Skin epidermis (tissue), 12 donors: ENCODE measurements at regions not wholly inside any gene's neighbourhood (a gene's known extent, or its start where the extent isn't known, plus 50 kb on each side); places are given as distances from the start of the nearest gene placed in this dataset.

Experiments used
- H3K27ac ChIP-seq, 21 experiments: fragments of 200-600 bp; sonication (generic) in 11 of 21; one replicate each; pipeline ENCODE4 v1.5.0; 2020; ENCODE audit warnings: mild to moderate bottlenecking in 3 of 21, inconsistent platforms in 2 of 21, moderate library complexity in 2 of 21
- H3K4me3 ChIP-seq, 7 experiments: fragments of 200-600 bp; sonication (generic) in 2 of 7; one replicate each; pipeline ENCODE4 v1.5.0; 2020; ENCODE audit warnings: inconsistent platforms in 2 of 7, mild to moderate bottlenecking in 2 of 7, moderate library complexity in 1 of 7

DNA sequence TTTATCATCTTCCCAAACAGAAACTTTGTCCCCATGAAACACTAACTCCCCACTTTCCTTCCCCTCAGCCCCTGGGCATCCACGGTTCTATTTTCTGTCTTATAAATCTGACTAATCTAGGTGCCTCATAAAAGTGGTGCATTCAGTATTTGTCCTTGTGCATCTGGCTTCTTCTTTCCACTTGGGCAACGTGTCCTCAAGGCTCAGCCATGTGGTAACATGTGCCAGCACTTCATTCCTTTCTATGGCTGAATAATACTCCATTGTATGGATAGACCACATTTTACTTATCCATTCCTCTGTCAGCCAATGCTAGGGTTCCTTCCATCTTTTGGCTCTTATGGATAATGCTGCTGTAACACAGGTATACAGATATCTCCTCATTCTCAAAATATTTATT lies 305.0 kb upstream of the RUNX1 start:
- Histone ChIP-seq H3K4me3 (no peak overlapping the region), H3K27ac (peak overlapping the region in 3 of 21 experiments; percentile 2 to 81 (median 76))

DNA sequence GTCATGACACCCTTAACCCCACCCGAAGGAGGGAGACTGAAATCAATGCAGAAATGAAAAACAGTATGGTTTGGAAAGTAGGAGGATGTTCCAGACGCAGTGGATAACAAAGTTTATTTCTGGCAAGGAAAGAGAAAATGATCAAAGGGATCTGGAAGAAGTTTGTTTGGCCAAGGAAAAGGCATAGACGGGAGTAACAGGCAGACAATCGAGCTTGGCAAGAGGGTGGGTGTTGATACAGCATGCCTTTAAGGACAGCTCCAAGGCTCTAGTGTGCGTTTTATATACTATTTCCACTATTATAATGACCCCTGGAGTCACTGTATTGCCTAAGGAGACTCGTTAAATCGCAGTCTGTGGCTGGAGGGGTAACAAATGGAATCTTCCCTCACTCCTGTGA lies 303.7 kb upstream of the RUNX1 start:
- H3K4me3 ChIP-seq, result no peak overlapping the region
- peak overlapping the region in 9 of 21 experiments; percentile 24 to 81 (median 50) for H3K27ac ChIP-seq

DNA sequence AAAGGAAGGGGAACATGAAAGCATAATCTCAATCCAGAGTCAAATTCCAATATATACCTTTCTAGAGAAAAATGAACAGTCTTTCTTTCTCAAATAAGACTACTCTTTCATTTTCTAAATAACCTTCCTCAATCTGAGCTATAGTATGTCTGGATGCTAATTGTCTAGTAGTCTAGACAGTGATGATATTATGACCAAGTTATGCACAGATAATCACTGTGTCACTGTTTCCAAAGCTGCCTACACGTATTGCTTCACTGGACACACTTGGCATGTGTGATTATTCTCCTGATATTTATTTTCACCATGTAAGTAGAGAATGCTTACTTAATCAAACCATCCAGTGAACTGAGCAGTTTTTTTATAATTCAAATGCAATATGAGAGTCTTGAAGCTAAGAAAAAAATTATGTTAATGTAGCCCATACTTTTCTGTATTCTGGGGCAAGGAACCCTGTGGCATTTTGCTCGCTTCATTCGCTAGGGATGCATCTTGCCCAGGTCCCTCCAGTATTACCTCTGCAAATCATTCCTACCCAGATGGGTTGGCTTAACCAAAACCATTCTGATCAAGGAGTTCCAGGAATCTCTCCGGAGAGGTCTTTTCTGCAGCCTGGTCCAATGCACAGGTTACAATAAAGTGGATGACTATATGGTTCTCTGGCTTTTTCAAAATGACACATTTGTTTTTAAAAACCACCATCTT lies 303.1 kb upstream of the RUNX1 start:
- Histone ChIP-seq H3K27ac (peak overlapping the region in 11 of 21 experiments; percentile 1 to 81 (median 49)), H3K4me3 (no peak overlapping the region)

DNA sequence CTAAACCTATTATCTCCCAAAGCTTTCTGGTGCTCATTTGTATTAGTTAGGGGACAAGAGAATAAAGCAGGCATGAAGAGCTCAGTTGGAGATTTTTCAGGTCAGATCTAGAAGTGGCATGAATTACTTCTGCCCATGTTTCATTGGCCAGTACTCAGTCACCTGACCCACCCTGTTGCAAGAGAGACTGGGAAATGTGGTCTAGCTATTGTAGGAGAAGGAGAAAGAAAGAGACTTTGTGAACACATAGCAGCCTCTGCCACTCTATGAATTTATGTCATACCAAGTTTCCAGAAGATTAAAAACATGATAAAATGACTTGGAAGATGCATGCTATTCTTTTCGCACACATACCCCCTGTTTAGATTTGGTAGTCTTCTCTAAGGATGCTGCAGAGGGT lies 302.3 kb upstream of the RUNX1 start:
- no peak overlapping the region for H3K4me3 ChIP-seq
- H3K27ac ChIP-seq, result peak overlapping the region in 11 of 21 experiments; percentile 1 to 79 (median 49)

DNA sequence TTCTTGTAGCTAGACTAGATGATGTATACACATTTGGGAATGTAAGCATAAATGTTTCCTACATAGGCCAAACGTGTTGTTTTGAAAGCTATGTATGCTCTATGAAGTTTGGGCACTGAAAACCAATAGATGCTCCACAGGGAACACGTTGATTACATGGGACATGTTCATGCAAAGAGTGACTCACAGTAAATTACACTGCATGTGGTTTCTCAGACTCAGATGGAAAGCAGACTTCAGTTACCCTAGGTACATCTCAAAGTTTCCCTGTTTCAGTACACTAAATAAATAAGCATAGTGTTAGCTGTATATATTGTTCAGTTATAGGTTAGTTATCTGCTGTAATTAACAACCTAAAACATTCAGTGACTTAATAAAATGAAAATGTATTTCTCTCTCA lies 301.9 kb upstream of the RUNX1 start:
- H3K4me3 ChIP-seq, result no peak overlapping the region

DNA sequence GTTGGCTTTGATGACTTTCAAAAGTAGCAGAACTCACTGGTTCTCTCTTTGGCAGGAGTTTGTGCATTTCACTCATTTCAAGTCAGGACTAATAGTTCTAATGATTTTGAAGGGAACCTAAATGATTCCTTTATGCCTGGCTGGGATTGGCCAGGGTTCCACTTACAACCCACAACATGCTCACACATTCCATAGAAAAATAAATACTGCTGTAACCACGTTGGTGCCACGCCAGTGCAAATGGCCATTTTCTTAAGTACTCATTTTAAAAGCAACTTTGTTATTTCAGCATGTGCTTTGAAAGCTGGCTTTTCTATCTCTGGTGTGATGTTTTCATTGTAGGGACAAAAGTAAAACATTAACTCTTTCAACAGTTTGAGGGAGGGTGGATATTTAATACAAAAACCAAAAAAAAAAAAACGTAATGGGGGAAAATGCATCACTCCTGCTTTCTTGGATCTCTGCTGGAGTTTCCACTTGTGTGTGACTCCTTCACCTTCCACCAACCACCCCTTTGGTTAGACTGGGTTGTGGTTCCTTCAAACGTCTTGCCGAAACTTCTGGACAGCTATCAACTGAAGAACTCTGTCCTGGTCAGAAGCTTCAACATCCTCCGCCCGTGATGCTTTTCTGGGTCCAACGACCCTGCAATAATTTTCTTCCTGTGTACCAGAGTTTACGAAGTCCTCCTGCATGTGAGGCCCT lies 300.4 kb upstream of the RUNX1 start:
- Histone ChIP-seq H3K27ac (peak overlapping the region in 5 of 21 experiments; percentile 25 to 79 (median 39)), H3K4me3 (no peak overlapping the region)

More for the DNA sequence above, 301.9 kb upstream of the RUNX1 start:
- peak overlapping the region in 8 of 21 experiments; percentile 1 to 79 (median 52) for H3K27ac ChIP-seq

DNA sequence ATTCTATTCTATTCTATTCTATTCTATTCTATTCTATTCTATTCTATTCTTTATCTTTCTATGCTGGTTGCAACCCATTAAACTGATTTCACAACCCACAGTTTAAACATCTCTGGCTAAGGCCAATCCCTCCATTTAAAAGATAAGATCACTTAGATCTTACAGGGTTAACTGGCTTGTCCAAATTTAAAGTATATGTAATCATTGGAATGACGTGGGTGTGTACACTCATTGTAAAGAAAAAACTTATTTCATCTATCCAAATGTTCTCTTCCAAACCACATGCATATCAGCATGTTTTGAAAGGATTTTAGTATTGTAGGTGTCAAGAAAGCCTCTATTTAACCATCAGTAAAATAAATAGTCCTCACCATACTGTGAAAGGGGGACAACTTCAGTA lies 299.6 kb upstream of the RUNX1 start:
- Histone ChIP-seq H3K4me3 (no peak overlapping the region), H3K27ac (peak overlapping the region in 3 of 21 experiments; percentile 39 to 79 (median 52))

DNA sequence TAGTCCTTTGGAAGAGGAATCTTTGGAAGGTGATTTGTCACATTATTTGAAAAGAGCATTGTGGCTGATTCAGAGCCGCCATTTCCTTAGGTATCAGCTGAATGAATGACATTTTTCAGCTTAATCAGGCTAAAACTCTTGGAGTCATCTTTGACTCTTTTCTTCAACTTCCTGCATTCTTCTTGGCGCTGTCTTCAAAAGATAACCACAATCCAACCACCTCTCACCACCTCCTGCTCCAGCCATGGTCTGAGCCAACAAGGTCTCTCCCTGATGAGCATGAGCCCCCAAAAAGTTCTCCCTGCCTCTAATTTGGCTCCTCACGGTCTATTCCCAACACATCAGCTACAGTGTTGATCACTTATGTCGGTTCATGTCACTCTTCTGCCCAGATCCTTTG lies 297.6 kb upstream of the RUNX1 start:
- H3K4me3 ChIP-seq, result no peak overlapping the region
- H3K27ac ChIP-seq, result no peak overlapping the region

DNA sequence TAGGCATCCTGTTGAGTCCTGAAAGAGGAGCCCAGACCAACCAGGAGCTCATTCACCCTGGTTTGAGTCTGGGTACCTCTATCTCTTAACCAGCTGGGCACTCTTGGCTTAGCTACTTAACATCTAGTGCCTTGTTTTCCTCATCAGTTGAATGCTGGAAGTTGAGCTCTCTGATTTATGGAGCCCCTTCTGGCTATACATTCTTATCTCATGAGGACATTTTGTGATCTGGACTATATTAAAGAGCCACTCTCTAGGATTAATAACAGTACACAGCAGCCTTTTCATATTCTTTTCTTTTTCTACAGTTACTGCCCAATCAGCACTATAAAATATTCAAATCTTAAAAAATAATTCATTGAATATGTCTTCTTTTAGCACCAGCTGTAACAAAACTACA lies 296.9 kb upstream of the RUNX1 start:
- peak overlapping the region in 2 of 21 experiments; percentile 18 to 44 for H3K27ac ChIP-seq
- no peak overlapping the region for H3K4me3 ChIP-seq

DNA sequence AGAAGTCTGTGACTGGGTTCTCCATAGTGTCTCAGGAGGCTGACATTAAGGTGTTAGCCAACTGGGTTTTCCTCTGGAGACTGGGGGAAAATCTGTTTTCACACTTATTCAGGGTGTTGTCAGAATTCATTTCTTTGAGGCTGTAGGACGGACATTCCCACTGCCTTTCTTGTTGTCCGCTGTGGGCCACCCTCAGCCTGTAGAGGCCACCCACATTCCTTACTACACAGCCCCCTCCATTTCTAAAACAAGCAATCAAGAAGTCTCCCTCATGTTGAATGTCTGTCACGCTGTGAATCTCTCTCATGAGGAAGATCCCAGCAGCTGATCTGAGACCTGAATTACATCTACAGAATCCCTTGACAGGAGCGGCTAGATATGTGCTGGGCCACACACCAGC lies 295.5 kb upstream of the RUNX1 start:
- Histone ChIP-seq H3K4me3 (no peak overlapping the region), H3K27ac (no peak overlapping the region)

DNA sequence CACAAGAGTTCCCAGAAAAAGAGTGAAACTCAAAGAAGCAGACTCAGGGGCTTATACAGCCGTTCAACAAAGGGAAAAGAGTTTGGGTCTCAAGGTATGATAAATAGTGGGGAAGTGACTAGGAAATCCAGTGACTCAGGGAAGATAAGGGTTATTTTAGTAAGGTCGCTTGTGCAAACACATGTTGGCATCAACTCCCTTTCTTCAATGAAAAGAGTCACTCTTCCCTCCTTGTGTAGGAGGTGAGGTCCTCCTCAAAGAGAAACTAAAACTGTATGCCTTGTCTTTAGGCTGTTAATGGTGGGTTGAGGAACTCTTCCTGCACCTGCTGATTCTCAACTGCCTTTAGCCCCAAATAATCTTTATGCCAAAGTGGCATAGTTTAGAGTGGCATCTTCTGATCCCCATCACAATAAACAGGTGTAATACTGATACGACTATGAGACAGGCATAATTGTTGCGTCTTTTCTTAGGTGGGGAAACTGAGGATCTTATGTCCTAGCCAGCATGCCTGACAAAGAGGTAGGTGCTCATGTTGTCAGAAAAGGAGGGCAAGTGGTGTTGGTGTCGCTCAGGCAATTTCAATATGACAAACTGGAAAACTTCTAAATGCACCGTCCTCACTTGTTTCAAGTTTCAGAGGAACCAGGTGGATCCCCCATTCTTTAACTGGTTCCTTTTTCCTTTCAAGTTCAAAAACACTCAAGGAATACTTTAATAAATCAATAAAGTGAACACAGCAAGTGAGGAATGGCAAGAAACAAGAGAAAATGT lies 294.1 kb upstream of the RUNX1 start:
- Histone ChIP-seq H3K4me3 (no peak overlapping the region), H3K27ac (peak overlapping the region in 1 of 21 experiments; percentile 38)

DNA sequence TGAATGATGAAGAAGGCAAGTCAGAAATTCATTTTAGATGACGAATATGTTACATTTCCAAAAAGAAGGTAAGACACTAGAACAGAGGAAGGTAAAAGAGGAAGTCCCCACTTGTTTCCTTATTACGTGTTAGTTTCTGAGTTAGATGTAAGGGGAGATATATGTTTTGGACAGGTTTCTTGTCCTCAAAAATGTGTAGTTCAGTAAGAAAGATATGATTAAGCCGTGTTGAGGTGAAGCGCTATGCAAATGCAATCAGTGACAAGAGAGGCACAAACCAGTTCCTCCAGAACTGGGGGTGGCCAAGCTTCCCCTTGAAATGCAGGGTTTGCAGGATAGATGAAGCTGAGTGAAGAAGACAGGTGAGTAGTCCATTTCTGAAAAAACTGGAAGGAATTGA lies 293.3 kb upstream of the RUNX1 start:
- H3K27ac ChIP-seq, result peak overlapping the region in 1 of 21 experiments; percentile 38
- H3K4me3 ChIP-seq, result no peak overlapping the region

DNA sequence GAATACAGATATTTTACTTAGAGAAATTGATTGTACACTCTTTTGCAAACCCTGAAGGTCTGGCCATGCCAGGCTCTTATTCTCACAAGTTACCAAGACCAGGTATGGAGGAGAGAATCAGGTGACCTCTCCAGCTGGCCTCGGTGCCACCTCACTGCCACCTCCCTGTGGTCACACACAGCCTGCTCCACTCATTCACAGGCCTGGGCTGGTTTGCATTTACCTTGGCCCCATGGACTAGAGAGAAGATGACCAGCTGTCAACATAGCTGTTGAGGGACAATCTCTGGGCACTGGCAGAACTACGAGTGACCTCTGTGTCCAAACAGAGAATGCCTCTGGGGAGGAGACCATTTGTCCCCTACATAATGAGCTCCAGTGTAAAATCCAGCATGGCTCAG lies 291.2 kb upstream of the RUNX1 start:
- Histone ChIP-seq H3K27ac (no peak overlapping the region), H3K4me3 (no peak overlapping the region)

DNA sequence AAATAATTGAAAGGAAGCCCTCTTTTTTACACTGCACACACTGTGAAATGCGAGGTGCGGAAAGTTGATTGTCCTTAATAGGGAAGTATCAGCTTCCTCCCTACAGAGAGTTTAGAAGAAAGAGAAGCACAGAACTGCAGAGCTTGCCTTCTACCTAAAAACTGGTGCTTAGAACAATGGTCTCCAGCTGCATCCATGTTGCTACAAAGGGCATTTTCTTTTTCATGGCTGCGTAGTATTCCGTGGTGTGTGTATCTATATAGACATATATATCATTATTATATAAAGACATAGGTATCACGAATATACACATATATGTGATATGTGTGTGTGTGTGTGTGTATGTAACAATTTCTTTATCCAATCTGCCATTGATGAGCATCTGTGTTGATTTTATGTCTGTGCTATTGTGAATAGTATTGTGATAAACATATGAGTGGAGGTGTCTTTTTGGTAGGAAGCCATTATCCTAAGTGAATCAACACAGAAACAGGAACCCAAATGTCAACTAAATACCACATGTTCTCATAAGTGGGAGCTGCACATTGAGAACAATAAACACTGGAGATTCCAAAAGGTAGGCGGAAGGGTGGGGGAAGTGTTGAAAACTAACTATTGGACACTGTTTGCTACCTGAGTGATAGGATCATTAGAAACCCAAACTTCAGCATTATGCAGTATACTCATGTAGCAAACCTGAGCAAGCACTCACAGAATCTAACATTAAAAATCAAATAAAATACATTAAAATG lies 290.0 kb upstream of the RUNX1 start:
- no peak overlapping the region for H3K4me3 ChIP-seq

DNA sequence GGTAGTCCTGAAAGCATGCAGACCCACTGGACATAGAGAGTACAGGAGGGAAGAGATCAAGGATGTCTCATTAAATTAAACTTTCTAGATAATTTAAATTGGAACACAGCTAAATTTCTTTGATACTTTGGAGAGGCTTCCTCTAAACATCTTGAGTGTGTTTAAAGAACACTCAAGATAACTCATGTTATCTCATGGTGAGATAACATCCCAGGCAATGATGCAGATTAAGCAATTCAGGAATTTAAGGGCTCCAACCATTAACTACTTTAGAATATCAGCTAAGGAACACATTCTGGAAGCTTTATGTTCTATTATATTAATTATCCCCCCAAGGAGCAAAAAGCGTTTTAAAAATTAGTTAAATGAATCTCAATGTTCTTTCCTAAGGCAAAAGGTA lies 289.2 kb upstream of the RUNX1 start:
- H3K4me3 ChIP-seq, result no peak overlapping the region
- no peak overlapping the region for H3K27ac ChIP-seq

More for the DNA sequence above, 290.0 kb upstream of the RUNX1 start:
- no peak overlapping the region for H3K27ac ChIP-seq

DNA sequence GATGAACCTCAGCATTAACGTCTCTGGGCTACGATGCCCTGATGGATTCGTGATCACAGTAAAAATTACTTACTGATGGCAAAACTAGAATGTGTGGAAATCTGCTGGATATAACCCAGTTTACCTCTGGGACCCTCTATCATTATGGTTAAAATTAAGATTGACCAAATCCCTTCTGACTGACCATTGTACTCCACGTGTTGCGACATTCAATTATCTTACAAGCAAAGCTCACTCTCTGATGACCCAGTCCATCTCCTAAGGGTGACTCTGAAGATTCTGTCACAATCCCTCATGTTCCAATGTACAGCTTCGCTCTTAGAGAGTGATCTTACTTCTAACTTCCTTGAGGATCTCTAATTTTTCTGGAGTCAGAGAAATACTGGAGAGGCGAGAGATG lies 288.5 kb upstream of the RUNX1 start:
- Histone ChIP-seq H3K4me3 (no peak overlapping the region), H3K27ac (no peak overlapping the region)

DNA sequence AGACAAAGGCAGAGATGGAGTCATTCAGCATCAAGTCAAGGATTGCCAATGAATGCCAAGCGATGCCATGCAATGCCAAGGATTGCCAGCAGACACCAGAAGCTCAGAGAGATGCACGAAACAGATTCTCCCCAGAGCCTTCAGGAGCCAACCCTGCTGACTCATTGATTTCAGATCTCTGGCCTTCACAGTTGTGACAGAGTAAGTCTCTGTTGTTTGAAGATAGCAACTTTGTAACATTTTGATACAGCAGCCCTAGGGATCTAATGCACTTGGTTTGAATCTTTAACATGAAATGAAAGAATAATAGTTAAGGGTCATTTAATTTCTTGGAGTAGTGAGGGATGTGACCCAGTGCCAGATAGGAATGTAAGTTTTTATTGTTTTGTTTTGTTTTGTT lies 287.4 kb upstream of the RUNX1 start:
- Histone ChIP-seq H3K4me3 (no peak overlapping the region), H3K27ac (no peak overlapping the region)

DNA sequence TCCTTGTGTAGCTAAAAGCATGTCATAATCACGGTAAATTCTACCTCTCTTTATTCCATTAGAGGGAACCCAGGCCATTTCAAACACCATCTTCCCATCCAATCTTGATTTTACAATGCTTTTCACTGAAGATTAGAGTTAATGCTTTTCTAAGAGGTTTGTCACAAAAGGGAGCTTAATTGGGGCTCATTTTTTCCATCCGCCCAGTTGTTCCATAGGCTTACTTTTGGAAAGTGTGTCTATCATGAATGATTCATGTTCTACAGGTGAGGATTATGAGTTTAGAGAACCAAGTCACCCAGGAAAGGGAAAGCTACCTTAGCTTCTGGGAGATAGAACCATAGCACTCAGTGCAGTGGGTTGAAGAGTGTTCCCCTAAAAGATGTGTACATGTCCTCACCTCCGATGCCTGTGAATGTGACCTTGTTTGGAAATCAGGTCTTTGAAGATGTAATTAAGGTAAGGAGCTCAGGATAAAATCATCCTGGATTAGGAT lies 286.9 kb upstream of the RUNX1 start:
- Histone ChIP-seq H3K27ac (no peak overlapping the region), H3K4me3 (no peak overlapping the region)

DNA sequence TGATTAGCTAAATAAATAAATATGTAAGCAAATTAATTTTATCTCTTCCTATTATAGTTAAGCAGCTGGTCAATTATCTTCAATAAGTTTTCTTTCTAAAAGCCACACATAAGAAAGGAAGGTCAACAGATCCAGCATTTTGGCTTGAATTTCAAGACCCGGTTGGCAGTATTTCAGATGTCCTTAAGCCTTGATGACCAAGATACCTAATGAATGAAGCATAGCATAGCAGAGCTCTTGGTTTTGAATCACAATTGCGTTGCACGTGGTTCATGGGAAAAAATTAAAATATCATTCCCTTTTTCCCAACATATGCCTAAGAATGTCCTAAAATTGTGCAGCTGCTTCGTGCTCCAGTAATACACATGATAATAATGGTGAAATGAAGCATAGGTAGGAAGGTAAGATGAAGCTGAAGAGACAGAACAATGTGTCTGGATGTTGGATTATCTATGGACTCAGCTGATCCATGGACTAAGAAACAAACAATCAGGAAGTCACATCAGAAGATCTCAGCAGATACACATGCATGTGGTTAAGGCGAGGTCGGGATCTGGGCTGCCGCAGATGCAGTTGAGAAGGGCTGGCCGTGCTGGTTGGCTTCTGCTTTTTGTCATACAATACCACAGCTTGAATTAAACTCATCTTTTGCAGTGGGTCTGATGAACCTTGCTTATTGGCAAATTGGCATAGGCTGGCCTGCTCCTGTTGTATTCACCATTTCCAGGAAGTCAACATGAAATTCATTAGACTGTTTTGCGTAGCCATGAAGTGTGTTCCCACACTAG lies 284.9 kb upstream of the RUNX1 start:
- Histone ChIP-seq H3K27ac (peak overlapping the region in 9 of 21 experiments; percentile 23 to 75 (median 37)), H3K4me3 (no peak overlapping the region)
